HFFc6 (cell line): ENCODE measurements at regions not wholly inside any gene's neighbourhood (a gene's known extent, or its start where the extent isn't known, plus 50 kb on each side); places are given as distances from the start of the nearest gene placed in this dataset.

Source experiments
- DNase-seq: peaks from one replicate; pipeline ENCODE4 v3.0.0-alpha.2; 2018
- H3K27ac Mint-ChIP-seq: 2 replicates; pipeline ENCODE4 v1.8.0; 2020; ENCODE audit warnings: mild to moderate bottlenecking, mixed read lengths
- H3K27me3 Mint-ChIP-seq: 2 replicates; pipeline ENCODE4 v1.8.0; 2021; ENCODE audit warnings: mild to moderate bottlenecking, moderate library complexity, mixed read lengths; ENCODE audit not compliant: insufficient read depth
- H3K36me3 Mint-ChIP-seq: 2 replicates; pipeline ENCODE4 v1.8.0; 2021; ENCODE audit warnings: low read depth, mixed read lengths
- H3K4me1 Mint-ChIP-seq: 2 replicates; pipeline ENCODE4 v1.8.0; 2020; ENCODE audit warnings: low read depth, mixed read lengths
- H3K4me3 Mint-ChIP-seq: 2 replicates; pipeline ENCODE4 v1.8.0; 2020; ENCODE audit warnings: mild to moderate bottlenecking, moderate library complexity, mixed read lengths
- H3K9me3 Mint-ChIP-seq: 2 replicates; pipeline ENCODE4 v1.8.0; 2020; ENCODE audit warnings: mild to moderate bottlenecking, mixed read lengths
- CTCF ChIP-seq: fragments of 200-600 bp; sonication (generic); IDR thresholded peaks from 2 replicates; pipeline ENCODE4 v1.5.0; 2021; ENCODE audit warnings: antibody characterized with exemption, mild to moderate bottlenecking

- peaks cover 19% of the 10 kb centered on the region for H3K4me1 Mint-ChIP-seq
- DNase-seq = no peak
- peaks cover 5% of the 10 kb centered on the region for H3K9me3 Mint-ChIP-seq
- no peak overlapping the region for H3K4me3 Mint-ChIP-seq
- H3K36me3 Mint-ChIP-seq = no peaks in the 10 kb centered on the region
- TF ChIP-seq CTCF = no peak
- H3K27me3 Mint-ChIP-seq = peaks cover 15% of the 10 kb centered on the region
- no peak overlapping the region for H3K27ac Mint-ChIP-seq
Measured at GRCh38 chr4:38560768-38561558, 103.0 kb upstream of the KLF3 start.

GRCh38 chr4:38562751-38563198, 101.2 kb upstream of the KLF3 start:
- Mint-ChIP-seq H3K27me3 (peaks cover 14% of the 10 kb centered on the region), H3K9me3 (no peaks in the 10 kb centered on the region), H3K4me3 (no peak overlapping the region), H3K36me3 (no peaks in the 10 kb centered on the region), H3K27ac (no peak overlapping the region), H3K4me1 (peaks cover 31% of the 10 kb centered on the region)
- TF ChIP-seq CTCF = no peak
- DNase-seq = no peak

GRCh38 chr4:38563707-38564495, 100.1 kb upstream of the KLF3 start:
- no peak for DNase-seq
- H3K27ac Mint-ChIP-seq = no peak overlapping the region
- H3K27me3 Mint-ChIP-seq = peaks cover 16% of the 10 kb centered on the region
- H3K4me1 Mint-ChIP-seq = peaks cover 31% of the 10 kb centered on the region
- TF ChIP-seq CTCF = no peak
- H3K36me3 Mint-ChIP-seq = no peaks in the 10 kb centered on the region
- no peaks in the 10 kb centered on the region for H3K9me3 Mint-ChIP-seq
- H3K4me3 Mint-ChIP-seq = no peak overlapping the region

GRCh38 chr4:38565271-38566199, 98.5 kb upstream of the KLF3 start:
- no peak for TF ChIP-seq CTCF
- Mint-ChIP-seq H3K4me3 (no peak overlapping the region; the same call in 1 of the 2 replicates), H3K36me3 (no peaks in the 10 kb centered on the region), H3K9me3 (no peaks in the 10 kb centered on the region), H3K27me3 (peaks cover 12% of the 10 kb centered on the region), H3K4me1 (peaks cover 31% of the 10 kb centered on the region), H3K27ac (no peak overlapping the region)
- DNase-seq = peak; percentile 11

- DNase-seq = no peak
- H3K27me3 Mint-ChIP-seq = peaks cover 9% of the 10 kb centered on the region
- H3K9me3 Mint-ChIP-seq = no peaks in the 10 kb centered on the region
- TF ChIP-seq CTCF = no peak
- H3K36me3 Mint-ChIP-seq = no peaks in the 10 kb centered on the region
- H3K4me3 Mint-ChIP-seq = no peak overlapping the region
- H3K4me1 Mint-ChIP-seq = peaks cover 31% of the 10 kb centered on the region
- no peak overlapping the region for H3K27ac Mint-ChIP-seq
Measured at GRCh38 chr4:38566806-38567398, 97.1 kb upstream of the KLF3 start.
